ENCODE measurements at regions not wholly inside any gene's neighbourhood (a gene's known extent, or its start where the extent isn't known, plus 50 kb on each side); places are given as distances from the start of the nearest gene placed in this dataset.

DNA sequence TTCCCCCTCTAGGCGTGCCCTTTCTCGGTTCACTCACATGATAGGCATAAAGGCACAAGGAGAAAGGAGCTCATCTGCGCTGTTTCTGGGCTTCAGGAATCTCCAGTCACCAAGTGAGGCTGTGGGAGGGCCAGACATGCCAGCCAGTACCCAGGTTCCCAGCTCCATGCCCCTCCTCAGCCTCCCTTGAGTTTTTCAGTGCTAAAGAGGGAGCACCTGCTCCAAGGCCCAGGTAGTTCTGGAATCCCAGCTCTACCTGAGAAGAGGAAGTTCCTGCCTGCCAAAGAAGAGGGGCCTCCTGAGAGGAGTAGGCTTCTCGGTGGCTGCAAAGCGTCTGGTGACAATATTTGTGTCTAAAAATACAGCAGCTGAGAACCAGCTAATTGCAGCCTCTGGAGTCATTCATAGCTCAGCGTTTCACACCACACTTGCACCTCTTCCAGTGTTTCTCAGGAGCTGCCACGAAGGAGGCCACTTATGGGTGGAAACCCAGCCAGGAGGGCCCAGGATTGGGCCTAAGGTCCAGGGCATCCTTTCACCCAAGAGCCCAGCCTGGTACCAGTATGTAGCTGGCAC is 197.4 kb downstream of the TRIM29 start:
- Histone ChIP-seq H3K9me3 (ENCODE audit: control extremely low read depth in 1 of 5, control insufficient read depth in 4 of 5, insufficient read depth in 2 of 5, low read depth in 1 of 5, low read length in 4 of 5) (no peaks in the 10 kb centered on the region), H3K27me3 (replicated peaks in 2 of 5; ENCODE audit: control insufficient read depth in 4 of 5, insufficient read depth in 5 of 5, low read length in 4 of 5) (peaks cover 0 to 32% (median 3%) of the 10 kb centered on the region in 5 experiments), H3K4me1 (ENCODE audit: control extremely low read depth in 1 of 4, control insufficient read depth in 4 of 4, insufficient read depth in 4 of 4, low read length in 3 of 4) (no peaks in the 10 kb centered on the region), H3K36me3 (ENCODE audit: control insufficient read depth in 4 of 4, insufficient read depth in 4 of 4, low read length in 3 of 4) (no peaks in the 10 kb centered on the region), H3K27ac (ENCODE audit: insufficient read depth in 1 of 2, low read depth in 1 of 2, low read length in 2 of 2, poor library complexity in 1 of 2, severe bottlenecking in 2 of 2) (no peak overlapping the region), H3K4me3 (ENCODE audit: control insufficient read depth in 1 of 7, extremely low read depth in 1 of 7, insufficient read depth in 4 of 7, low read depth in 2 of 7, low read length in 6 of 7) (no peak overlapping the region)
- ChIA-PET POLR2A (no interaction called here), CTCF (no interaction called here)
- 91% methylated on average over 7 of the region's 7 CpGs for WGBS (ENCODE audit: insufficient coverage)
- no peak for DNase-seq

DNA sequence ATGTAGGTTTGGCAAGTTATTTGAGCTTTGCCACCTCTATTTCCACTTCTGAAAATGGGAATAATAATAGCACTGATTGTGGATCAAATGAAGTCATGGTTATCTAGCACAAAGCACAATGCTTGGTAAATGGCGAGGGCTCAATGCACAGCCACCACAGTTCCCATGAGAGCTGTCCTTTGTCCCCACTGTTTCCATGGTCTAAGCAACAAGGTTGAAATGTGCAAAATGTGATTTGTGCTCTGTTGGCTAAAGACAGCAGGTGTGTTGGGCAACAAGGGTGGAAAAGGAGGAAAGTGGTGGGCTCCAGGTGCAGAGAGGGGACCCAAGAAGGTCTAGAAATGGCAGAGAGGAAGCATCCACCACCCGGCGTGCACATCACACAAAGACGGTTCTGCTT is 200.5 kb downstream of the TRIM29 start:
- peaks cover 3 to 47% (median 5%) of the 10 kb centered on the region in 5 experiments for H3K27me3 ChIP-seq (replicated peaks in 2 of 5; ENCODE audit: control insufficient read depth in 4 of 5, insufficient read depth in 5 of 5, low read length in 4 of 5)
- no peaks in the 10 kb centered on the region for H3K36me3 ChIP-seq (ENCODE audit: control insufficient read depth in 4 of 4, insufficient read depth in 4 of 4, low read length in 3 of 4)
- no peak for DNase-seq
- H3K9me3 ChIP-seq (ENCODE audit: control extremely low read depth in 1 of 5, control insufficient read depth in 4 of 5, insufficient read depth in 2 of 5, low read depth in 1 of 5, low read length in 4 of 5) = no peaks in the 10 kb centered on the region
- ChIA-PET POLR2A (no interaction called here), CTCF (no interaction called here)
- WGBS (ENCODE audit: insufficient coverage) = 86% methylated on average over 1 of the region's 4 CpGs
- no peaks in the 10 kb centered on the region for H3K4me1 ChIP-seq (ENCODE audit: control extremely low read depth in 1 of 4, control insufficient read depth in 4 of 4, insufficient read depth in 4 of 4, low read length in 3 of 4)
- H3K4me3 ChIP-seq (ENCODE audit: control insufficient read depth in 1 of 7, extremely low read depth in 1 of 7, insufficient read depth in 4 of 7, low read depth in 2 of 7, low read length in 6 of 7) = no peak overlapping the region
- H3K27ac ChIP-seq (ENCODE audit: insufficient read depth in 1 of 2, low read depth in 1 of 2, low read length in 2 of 2, poor library complexity in 1 of 2, severe bottlenecking in 2 of 2) = no peak overlapping the region

DNA sequence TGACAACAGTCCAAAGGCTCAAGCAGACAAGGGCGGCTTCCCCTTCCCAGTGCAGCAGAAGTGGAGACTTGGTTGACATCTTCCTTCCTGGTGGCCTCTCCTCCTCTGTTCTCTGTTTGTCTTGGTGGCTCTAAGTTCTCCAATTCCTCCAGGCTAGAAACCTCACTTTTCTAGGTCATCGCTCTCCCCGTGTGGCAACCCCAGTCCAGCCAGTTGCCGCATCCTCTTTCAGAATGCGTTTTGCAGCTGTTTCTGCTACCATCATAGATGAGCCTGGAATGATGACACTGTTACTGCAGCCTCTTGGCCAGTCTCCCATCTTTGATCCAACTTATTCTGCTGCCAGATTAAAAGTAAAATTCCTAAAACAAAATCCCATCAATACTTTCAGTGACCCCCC is 201.5 kb downstream of the TRIM29 start:
- no peak overlapping the region for H3K27ac ChIP-seq (ENCODE audit: insufficient read depth in 1 of 2, low read depth in 1 of 2, low read length in 2 of 2, poor library complexity in 1 of 2, severe bottlenecking in 2 of 2)
- H3K36me3 ChIP-seq (ENCODE audit: control insufficient read depth in 4 of 4, insufficient read depth in 4 of 4, low read length in 3 of 4) = no peaks in the 10 kb centered on the region
- POLR2A ChIA-PET = no interaction called here
- 83% methylated on average over 5 of the region's 5 CpGs for WGBS (ENCODE audit: insufficient coverage)
- H3K4me3 ChIP-seq (ENCODE audit: control insufficient read depth in 1 of 7, extremely low read depth in 1 of 7, insufficient read depth in 4 of 7, low read depth in 2 of 7, low read length in 6 of 7) = no peak overlapping the region
- H3K9me3 ChIP-seq (ENCODE audit: control extremely low read depth in 1 of 5, control insufficient read depth in 4 of 5, insufficient read depth in 2 of 5, low read depth in 1 of 5, low read length in 4 of 5) = peaks cover 0 to 2% (median 0%) of the 10 kb centered on the region in 5 experiments
- H3K4me1 ChIP-seq (ENCODE audit: control extremely low read depth in 1 of 4, control insufficient read depth in 4 of 4, insufficient read depth in 4 of 4, low read length in 3 of 4) = no peaks in the 10 kb centered on the region
- DNase-seq = no peak
- H3K27me3 ChIP-seq (replicated peaks in 2 of 5; ENCODE audit: control insufficient read depth in 4 of 5, insufficient read depth in 5 of 5, low read length in 4 of 5) = peaks cover 3 to 55% (median 6%) of the 10 kb centered on the region in 5 experiments
- CTCF ChIA-PET = no interaction called here

DNA sequence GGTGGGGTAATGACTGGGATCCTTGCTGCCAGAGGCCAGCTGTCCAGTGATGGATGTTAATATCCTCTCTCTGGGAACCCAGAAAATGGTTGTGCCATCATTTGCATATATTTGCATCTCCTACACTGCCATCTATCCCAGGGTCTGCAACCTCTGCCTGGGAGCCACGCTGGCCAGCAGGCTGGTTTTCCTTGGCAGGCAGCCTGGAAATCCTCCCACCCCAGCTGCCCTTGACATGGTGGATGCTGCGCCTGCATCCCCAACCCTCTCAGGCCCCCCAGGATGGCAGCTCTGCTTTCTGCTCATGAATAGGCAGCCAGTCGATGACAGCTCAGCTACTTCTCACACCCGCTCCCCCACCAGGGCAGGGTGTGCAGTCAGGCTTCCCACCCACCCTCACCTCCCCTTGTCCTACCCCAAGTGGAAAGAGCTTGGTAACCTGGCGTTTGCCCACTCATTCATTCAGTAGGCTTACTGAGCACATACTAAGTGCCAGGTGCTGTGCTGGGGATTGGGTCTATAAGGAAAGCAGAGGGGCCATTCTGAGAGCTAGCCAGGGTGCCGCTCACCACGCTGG is 202.5 kb downstream of the TRIM29 start:
- 88% methylated on average over 7 of the region's 7 CpGs for WGBS (ENCODE audit: insufficient coverage)
- Histone ChIP-seq H3K36me3 (ENCODE audit: control insufficient read depth in 4 of 4, insufficient read depth in 4 of 4, low read length in 3 of 4) (no peaks in the 10 kb centered on the region), H3K27me3 (replicated peaks in 2 of 5; ENCODE audit: control insufficient read depth in 4 of 5, insufficient read depth in 5 of 5, low read length in 4 of 5) (peaks cover 3 to 62% (median 6%) of the 10 kb centered on the region in 5 experiments), H3K27ac (ENCODE audit: insufficient read depth in 1 of 2, low read depth in 1 of 2, low read length in 2 of 2, poor library complexity in 1 of 2, severe bottlenecking in 2 of 2) (no peak overlapping the region), H3K4me1 (ENCODE audit: control extremely low read depth in 1 of 4, control insufficient read depth in 4 of 4, insufficient read depth in 4 of 4, low read length in 3 of 4) (no peaks in the 10 kb centered on the region), H3K9me3 (ENCODE audit: control extremely low read depth in 1 of 5, control insufficient read depth in 4 of 5, insufficient read depth in 2 of 5, low read depth in 1 of 5, low read length in 4 of 5) (peaks cover 0 to 5% (median 0%) of the 10 kb centered on the region in 5 experiments), H3K4me3 (ENCODE audit: control insufficient read depth in 1 of 7, extremely low read depth in 1 of 7, insufficient read depth in 4 of 7, low read depth in 2 of 7, low read length in 6 of 7) (no peak overlapping the region)
- no peak for DNase-seq
- ChIA-PET POLR2A (interaction anchor here (0.7 kb wide), 1 partner anchor 50 kb away, joined by 3 read pairs; no protein-coding TSS in a partner anchor), CTCF (no interaction called here)

DNA sequence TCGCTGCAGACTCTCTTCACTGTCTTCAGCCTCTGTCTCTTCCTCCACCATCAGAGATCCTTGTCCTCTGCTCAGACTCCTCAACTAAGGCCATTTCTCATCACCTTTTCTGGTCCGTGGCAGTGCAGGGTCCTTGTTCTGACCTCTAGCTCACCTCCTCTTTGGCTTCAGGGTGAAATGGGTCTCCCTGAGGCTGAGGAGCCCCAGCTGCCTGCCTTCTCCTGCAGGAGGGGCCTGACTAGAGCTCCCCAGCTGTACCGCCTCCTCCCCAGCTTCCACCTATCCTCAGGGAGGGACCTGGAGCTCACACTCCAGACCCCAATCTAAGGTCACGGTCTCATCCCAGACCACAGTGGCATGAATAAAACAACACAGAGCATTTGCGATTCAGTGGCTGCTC is 203.0 kb downstream of the TRIM29 start:
- 98% methylated on average over 4 of the region's 5 CpGs for WGBS (ENCODE audit: insufficient coverage)
- no peak overlapping the region for H3K4me3 ChIP-seq (ENCODE audit: control insufficient read depth in 1 of 7, extremely low read depth in 1 of 7, insufficient read depth in 4 of 7, low read depth in 2 of 7, low read length in 6 of 7)
- no peaks in the 10 kb centered on the region for H3K4me1 ChIP-seq (ENCODE audit: control extremely low read depth in 1 of 4, control insufficient read depth in 4 of 4, insufficient read depth in 4 of 4, low read length in 3 of 4)
- H3K27me3 ChIP-seq (replicated peaks in 2 of 5; ENCODE audit: control insufficient read depth in 4 of 5, insufficient read depth in 5 of 5, low read length in 4 of 5) = peaks cover 3 to 66% (median 8%) of the 10 kb centered on the region in 5 experiments
- POLR2A ChIA-PET = interaction anchor here (0.7 kb wide), 1 partner anchor 51 kb away, joined by 3 read pairs; no protein-coding TSS in a partner anchor
- no peak overlapping the region for H3K27ac ChIP-seq (ENCODE audit: insufficient read depth in 1 of 2, low read depth in 1 of 2, low read length in 2 of 2, poor library complexity in 1 of 2, severe bottlenecking in 2 of 2)
- CTCF ChIA-PET = no interaction called here
- H3K9me3 ChIP-seq (ENCODE audit: control extremely low read depth in 1 of 5, control insufficient read depth in 4 of 5, insufficient read depth in 2 of 5, low read depth in 1 of 5, low read length in 4 of 5) = peaks cover 0 to 6% (median 0%) of the 10 kb centered on the region in 5 experiments
- no peaks in the 10 kb centered on the region for H3K36me3 ChIP-seq (ENCODE audit: control insufficient read depth in 4 of 4, insufficient read depth in 4 of 4, low read length in 3 of 4)
- no peak for DNase-seq

DNA sequence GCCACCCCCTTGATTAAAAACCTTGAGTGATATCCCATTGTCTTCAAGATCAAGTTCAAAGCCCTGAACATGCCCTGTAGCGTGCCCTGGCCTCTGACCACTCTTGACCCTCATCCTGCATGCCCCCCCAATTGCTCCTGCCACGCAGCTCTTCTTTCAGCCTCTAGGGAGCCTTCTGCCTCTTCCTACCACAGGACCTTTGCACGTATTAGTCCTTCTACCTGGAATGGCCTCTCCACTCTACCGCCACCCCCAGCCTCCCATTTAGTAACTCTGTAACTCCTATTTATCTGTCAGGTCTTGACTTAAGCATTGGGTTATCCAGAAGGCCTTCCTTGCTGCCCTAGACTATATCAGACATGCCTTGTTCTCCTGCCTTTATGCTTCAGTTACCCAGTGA is 203.6 kb downstream of the TRIM29 start:
- CTCF ChIA-PET = no interaction called here
- no peak for DNase-seq
- Histone ChIP-seq H3K27ac (ENCODE audit: insufficient read depth in 1 of 2, low read depth in 1 of 2, low read length in 2 of 2, poor library complexity in 1 of 2, severe bottlenecking in 2 of 2) (no peak overlapping the region), H3K9me3 (ENCODE audit: control extremely low read depth in 1 of 5, control insufficient read depth in 4 of 5, insufficient read depth in 2 of 5, low read depth in 1 of 5, low read length in 4 of 5) (peaks cover 0 to 6% (median 0%) of the 10 kb centered on the region in 5 experiments), H3K27me3 (replicated peaks in 2 of 5; ENCODE audit: control insufficient read depth in 4 of 5, insufficient read depth in 5 of 5, low read length in 4 of 5) (peaks cover 3 to 63% (median 8%) of the 10 kb centered on the region in 5 experiments), H3K4me3 (ENCODE audit: control insufficient read depth in 1 of 7, extremely low read depth in 1 of 7, insufficient read depth in 4 of 7, low read depth in 2 of 7, low read length in 6 of 7) (no peak overlapping the region), H3K4me1 (ENCODE audit: control extremely low read depth in 1 of 4, control insufficient read depth in 4 of 4, insufficient read depth in 4 of 4, low read length in 3 of 4) (no peaks in the 10 kb centered on the region), H3K36me3 (ENCODE audit: control insufficient read depth in 4 of 4, insufficient read depth in 4 of 4, low read length in 3 of 4) (no peaks in the 10 kb centered on the region)
- WGBS (ENCODE audit: insufficient coverage) = 97% methylated on average over 4 of the region's 4 CpGs
- POLR2A ChIA-PET = no interaction called here

DNA sequence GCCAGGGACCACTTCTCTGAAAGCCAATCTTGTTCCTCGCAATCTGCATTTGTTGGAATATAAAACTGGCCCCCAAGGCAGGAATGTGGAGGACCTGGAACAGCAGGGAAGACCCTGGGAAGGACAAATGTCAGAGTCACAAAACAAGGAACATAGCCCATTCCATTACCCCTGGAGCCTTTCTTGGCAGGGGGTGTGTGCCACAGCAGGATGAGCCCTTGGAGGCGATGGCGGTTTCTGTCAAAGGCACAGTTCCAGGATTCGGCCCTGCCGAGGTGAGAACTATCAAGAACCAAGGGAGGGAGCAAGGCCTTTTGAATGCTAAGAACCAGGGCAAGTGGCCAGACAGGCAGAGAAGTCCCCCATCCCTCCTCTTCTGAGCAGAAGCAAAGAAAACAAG is 204.3 kb downstream of the TRIM29 start:
- DNase-seq = no peak
- H3K4me3 ChIP-seq (ENCODE audit: control insufficient read depth in 1 of 7, extremely low read depth in 1 of 7, insufficient read depth in 4 of 7, low read depth in 2 of 7, low read length in 6 of 7) = no peak overlapping the region
- ChIA-PET POLR2A (no interaction called here), CTCF (no interaction called here)
- WGBS (ENCODE audit: insufficient coverage) = 48% methylated on average over 5 of the region's 5 CpGs
- no peaks in the 10 kb centered on the region for H3K36me3 ChIP-seq (ENCODE audit: control insufficient read depth in 4 of 4, insufficient read depth in 4 of 4, low read length in 3 of 4)
- H3K4me1 ChIP-seq (ENCODE audit: control extremely low read depth in 1 of 4, control insufficient read depth in 4 of 4, insufficient read depth in 4 of 4, low read length in 3 of 4) = no peaks in the 10 kb centered on the region
- H3K27ac ChIP-seq (ENCODE audit: insufficient read depth in 1 of 2, low read depth in 1 of 2, low read length in 2 of 2, poor library complexity in 1 of 2, severe bottlenecking in 2 of 2) = no peak overlapping the region
- H3K9me3 ChIP-seq (ENCODE audit: control extremely low read depth in 1 of 5, control insufficient read depth in 4 of 5, insufficient read depth in 2 of 5, low read depth in 1 of 5, low read length in 4 of 5) = peaks cover 0 to 6% (median 1%) of the 10 kb centered on the region in 5 experiments
- H3K27me3 ChIP-seq (replicated peaks in 2 of 5; ENCODE audit: control insufficient read depth in 4 of 5, insufficient read depth in 5 of 5, low read length in 4 of 5) = peaks cover 0 to 59% (median 8%) of the 10 kb centered on the region in 5 experiments
